ENCODE measurements at regions not wholly inside any gene's neighbourhood (a gene's known extent, or its start where the extent isn't known, plus 50 kb on each side); places are given as distances from the start of the nearest gene placed in this dataset.
"Not testable (repeated sequence)": the region's sequence is repeated elsewhere in the genome, so short reads cannot be mapped to it uniquely, and the experiment has no call there.

DNA sequence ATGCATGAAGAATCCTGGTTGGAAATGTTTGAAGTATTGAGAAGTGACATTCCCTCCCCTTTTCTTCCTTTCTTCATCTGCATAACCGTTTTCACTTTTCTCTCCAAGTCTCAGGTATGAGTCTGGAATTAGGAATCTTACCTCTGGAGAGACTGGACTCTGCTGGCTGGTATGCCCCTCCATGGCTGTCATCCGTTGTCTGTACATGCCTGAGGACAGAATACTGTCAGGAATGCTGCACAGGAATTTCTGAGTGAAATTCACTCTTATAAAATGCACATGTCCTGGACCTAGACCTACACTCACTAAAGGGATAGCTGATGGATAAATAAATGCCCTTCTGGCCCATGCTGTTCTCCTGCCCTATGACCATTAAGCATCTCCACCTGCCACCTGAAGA is 179.5 kb downstream of the MSN start:
- DNase-seq (ENCODE audit: low read depth) = no peak
- TF ChIP-seq CTCF (conservative IDR thresholded peaks at IDR 0.05; ENCODE audit: low read length) = no peak

DNA sequence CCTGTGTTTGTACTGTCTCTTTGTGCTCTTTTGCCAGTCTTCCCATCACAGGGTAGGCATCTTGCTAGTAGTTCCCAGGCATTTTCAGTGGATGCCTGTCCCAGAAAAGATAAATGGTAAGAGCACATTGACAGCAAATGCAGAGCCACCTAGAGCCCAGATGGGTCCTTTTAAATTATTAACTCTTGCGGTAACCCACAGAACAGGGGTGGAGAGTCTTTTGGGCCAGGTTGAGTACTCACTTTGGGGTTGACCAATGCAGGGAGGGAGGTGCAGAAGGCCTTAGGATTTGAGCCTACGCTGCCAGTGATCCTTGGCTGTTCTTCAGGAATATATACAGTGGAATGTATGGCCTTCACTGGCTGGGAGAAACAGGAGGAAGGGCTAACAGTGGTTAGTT is 173.8 kb downstream of the MSN start:
- DNase-seq (ENCODE audit: low read depth) = no peak
- H3K4me3 ChIP-seq (ENCODE audit: low read length) = no peak overlapping the region
- no peak for TF ChIP-seq CTCF (conservative IDR thresholded peaks at IDR 0.05; ENCODE audit: low read length)

More for the DNA sequence above, 179.5 kb downstream of the MSN start:
- H3K4me3 ChIP-seq (ENCODE audit: low read length) = no peak overlapping the region

DNA sequence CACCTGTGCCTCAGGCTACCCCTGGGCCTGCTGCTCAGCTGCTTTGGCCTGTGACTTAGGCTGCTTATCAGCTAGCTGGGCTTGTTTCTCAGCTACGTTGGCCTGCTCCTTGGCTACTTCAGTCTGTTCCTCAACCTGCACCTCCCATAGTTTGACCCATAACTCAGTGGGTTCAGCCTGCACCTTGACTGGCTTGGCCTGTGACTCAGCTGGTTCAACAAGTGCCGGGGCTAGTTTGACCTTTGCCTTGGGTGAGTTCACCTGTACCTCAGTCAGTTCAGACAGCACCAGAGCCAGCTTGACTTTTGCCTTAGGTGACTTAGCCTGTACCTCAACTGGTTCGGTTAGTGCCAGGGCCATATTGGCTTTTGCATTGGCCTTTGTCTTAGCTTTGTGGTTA is 171.2 kb downstream of the MSN start:
- DNase-seq (ENCODE audit: low read depth) = no peak
- no peak overlapping the region for H3K4me3 ChIP-seq (ENCODE audit: low read length)
- no peak for TF ChIP-seq CTCF (conservative IDR thresholded peaks at IDR 0.05; ENCODE audit: low read length)

GRCh38 chrX:65837875-65838549 is 170.6 kb downstream of the MSN start:
- DNase-seq (ENCODE audit: low read depth) = no peak
- no peak for TF ChIP-seq CTCF (conservative IDR thresholded peaks at IDR 0.05; ENCODE audit: low read length)
- H3K4me3 ChIP-seq (ENCODE audit: low read length) = no peak overlapping the region

DNA sequence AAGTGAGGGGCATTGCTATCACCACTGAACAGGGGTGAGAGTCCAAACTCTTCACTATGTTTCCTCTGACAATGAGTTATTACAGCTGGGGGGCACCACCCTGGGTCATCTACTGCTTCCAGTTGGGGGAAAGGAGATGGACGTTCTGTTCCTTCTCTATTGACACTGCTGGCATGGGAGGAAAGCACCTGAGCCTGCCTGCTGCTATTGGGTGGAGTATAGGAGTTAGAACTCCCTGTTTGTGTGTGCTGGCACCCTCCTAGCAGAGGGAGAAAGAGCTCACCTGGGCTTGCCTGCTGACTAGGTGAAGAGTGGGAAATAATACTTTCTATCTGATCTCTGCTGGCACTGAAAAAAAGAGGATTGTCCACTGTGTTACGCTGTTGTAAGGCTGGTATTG is 163.8 kb downstream of the MSN start:
- H3K4me3 ChIP-seq (ENCODE audit: low read length) = no peak overlapping the region
- DNase-seq (ENCODE audit: low read depth) = no peak
- no peak for TF ChIP-seq CTCF (conservative IDR thresholded peaks at IDR 0.05; ENCODE audit: low read length)

DNA sequence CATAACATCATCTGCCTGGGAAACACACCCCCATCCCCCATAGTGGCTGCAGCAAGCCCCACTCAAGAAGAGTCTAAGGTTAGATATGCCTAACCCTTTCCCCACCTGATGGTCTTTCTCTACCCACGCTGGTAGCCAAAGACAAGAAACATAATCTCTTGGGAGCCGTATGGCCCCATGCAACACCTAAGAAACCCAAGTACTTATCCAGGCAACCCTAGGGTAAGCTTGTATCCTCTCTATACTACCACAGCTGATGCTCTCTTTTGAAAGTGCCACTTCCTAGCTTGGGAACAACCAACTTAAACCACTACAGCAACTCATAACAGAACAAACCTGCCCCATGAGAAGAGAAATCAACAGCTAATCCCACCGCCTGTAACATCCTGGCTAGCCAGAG is 161.1 kb downstream of the MSN start:
- no peak overlapping the region for H3K4me3 ChIP-seq (ENCODE audit: low read length)
- no peak for TF ChIP-seq CTCF (conservative IDR thresholded peaks at IDR 0.05; ENCODE audit: low read length)
- DNase-seq (ENCODE audit: low read depth) = no peak

DNA sequence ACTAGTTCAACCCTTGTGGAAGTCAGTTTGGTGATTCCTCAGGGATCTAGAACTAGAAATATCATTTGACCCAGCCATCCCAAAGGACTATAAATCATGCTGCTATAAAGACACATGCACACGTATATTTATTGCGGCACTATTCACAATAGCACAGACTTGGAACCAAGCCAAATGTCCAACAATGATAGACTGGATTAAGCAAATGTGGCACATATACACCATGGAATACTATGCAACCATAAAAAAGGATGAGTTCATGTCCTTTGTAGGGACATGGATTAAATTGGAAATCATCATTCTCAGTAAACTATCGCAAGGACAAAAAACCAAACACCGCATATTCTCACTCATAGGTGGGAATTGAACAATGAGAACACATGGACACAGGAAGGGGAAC is 157.8 kb downstream of the MSN start:
- not testable (repeated sequence) for DNase-seq (ENCODE audit: low read depth); H3K4me3 ChIP-seq (ENCODE audit: low read length)

Data from AG10803 (cell line).